NCI-H82 treated with DMSO at 0.1 percent for 48 hours (cell line): ENCODE measurements at regions not wholly inside any gene's neighbourhood (a gene's known extent, or its start where the extent isn't known, plus 50 kb on each side); places are given as distances from the start of the nearest gene placed in this dataset.

ENCODE experiments used
- DNase-seq: peaks from one replicate; lab custom pipeline; 2025; ENCODE audit not compliant: unreplicated experiment; lab: John Stamatoyannopoulos, UW

GRCh38 chr2:5119046-5119445, 573.1 kb upstream of the SOX11 start:
- DNase-seq = no peak

- no peak for DNase-seq
Measured at GRCh38 chr2:5121121-5121520, 571.1 kb upstream of the SOX11 start.

GRCh38 chr2:5121642-5122041, 570.5 kb upstream of the SOX11 start:
- no peak for DNase-seq

GRCh38 chr2:5123582-5124196, 568.5 kb upstream of the SOX11 start:
- DNase-seq = no peak

GRCh38 chr2:5125017-5125730, 567.0 kb upstream of the SOX11 start:
- DNase-seq = no peak

- no peak for DNase-seq
Measured at GRCh38 chr2:5132281-5132680, 559.9 kb upstream of the SOX11 start.

- no peak for DNase-seq
Measured at GRCh38 chr2:5140347-5140746, 551.8 kb upstream of the SOX11 start.

- DNase-seq = no peak
Measured at GRCh38 chr2:5144159-5144558, 548.0 kb upstream of the SOX11 start.

GRCh38 chr2:5145053-5145452, 547.1 kb upstream of the SOX11 start:
- no peak for DNase-seq

GRCh38 chr2:5145801-5146200, 546.4 kb upstream of the SOX11 start:
- no peak for DNase-seq

GRCh38 chr2:5148392-5149085, 543.6 kb upstream of the SOX11 start:
- no peak for DNase-seq

GRCh38 chr2:5150871-5151270, 541.3 kb upstream of the SOX11 start:
- no peak for DNase-seq

- no peak for DNase-seq
Measured at GRCh38 chr2:5164776-5165525, 527.2 kb upstream of the SOX11 start.

- DNase-seq = no peak
Measured at GRCh38 chr2:5172923-5173322, 519.3 kb upstream of the SOX11 start.

- DNase-seq = no peak
Measured at GRCh38 chr2:5173876-5174535, 518.2 kb upstream of the SOX11 start.

- no peak for DNase-seq
Measured at GRCh38 chr2:5175231-5175630, 517.0 kb upstream of the SOX11 start.

GRCh38 chr2:5176764-5177163, 515.4 kb upstream of the SOX11 start:
- no peak for DNase-seq

GRCh38 chr2:5183031-5183430, 509.2 kb upstream of the SOX11 start:
- DNase-seq = no peak

GRCh38 chr2:5187283-5187682, 504.9 kb upstream of the SOX11 start:
- DNase-seq = no peak

GRCh38 chr2:5188636-5189035, 503.5 kb upstream of the SOX11 start:
- no peak for DNase-seq

GRCh38 chr2:5190023-5190422, 502.2 kb upstream of the SOX11 start:
- DNase-seq = no peak
